ENCODE measurements at regions not wholly inside any gene's neighbourhood (a gene's known extent, or its start where the extent isn't known, plus 50 kb on each side); places are given as distances from the start of the nearest gene placed in this dataset.

- Histone ChIP-seq H3K4me3 (ENCODE audit: low read length in 3 of 3) (no peak overlapping the region), H3K9me3 (ENCODE audit: control insufficient read depth in 2 of 3, insufficient read depth in 1 of 3, low read length in 3 of 3) (no peaks in the 10 kb centered on the region), H3K4me1 (ENCODE audit: control insufficient read depth in 2 of 3, insufficient read depth in 2 of 3, low read depth in 1 of 3, low read length in 3 of 3) (no peaks in the 10 kb centered on the region), H3K27ac (ENCODE audit: low read depth in 2 of 2, low read length in 2 of 2) (no peak overlapping the region), H3K36me3 (ENCODE audit: control insufficient read depth in 2 of 3, insufficient read depth in 3 of 3, low read length in 3 of 3) (no peaks in the 10 kb centered on the region), H3K27me3 (ENCODE audit: control insufficient read depth, insufficient read depth, low read length) (no peaks in the 10 kb centered on the region), H3K9ac (ENCODE audit: low read length in 3 of 3) (no peak overlapping the region)
- TF ChIP-seq CTCF (IDR thresholded peaks at IDR 0.05; ENCODE audit: borderline replicate concordance, extremely low read depth, insufficient read depth) = no peak
- intact Hi-C loops (cut with DNase I) = no loop called here
- DNase-seq (no peak), FAIRE-seq (no peak)
Measured at GRCh38 chr4:177573507-177573906, 131.3 kb upstream of the AGA start.

GRCh38 chr4:177574446-177574845 lies 132.2 kb upstream of the AGA start:
- FAIRE-seq (no peak), DNase-seq (no peak)
- Histone ChIP-seq H3K4me3 (ENCODE audit: low read length in 3 of 3) (no peak overlapping the region), H3K27me3 (ENCODE audit: control insufficient read depth, insufficient read depth, low read length) (no peaks in the 10 kb centered on the region), H3K9me3 (ENCODE audit: control insufficient read depth in 2 of 3, insufficient read depth in 1 of 3, low read length in 3 of 3) (no peaks in the 10 kb centered on the region), H3K9ac (ENCODE audit: low read length in 3 of 3) (no peak overlapping the region), H3K4me1 (ENCODE audit: control insufficient read depth in 2 of 3, insufficient read depth in 2 of 3, low read depth in 1 of 3, low read length in 3 of 3) (no peaks in the 10 kb centered on the region), H3K27ac (ENCODE audit: low read depth in 2 of 2, low read length in 2 of 2) (no peak overlapping the region), H3K36me3 (ENCODE audit: control insufficient read depth in 2 of 3, insufficient read depth in 3 of 3, low read length in 3 of 3) (no peaks in the 10 kb centered on the region)
- intact Hi-C loops (cut with DNase I) = no loop called here
- no peak for TF ChIP-seq CTCF (IDR thresholded peaks at IDR 0.05; ENCODE audit: borderline replicate concordance, extremely low read depth, insufficient read depth)

- intact Hi-C loops (cut with DNase I) = no loop called here
- H3K27ac ChIP-seq (ENCODE audit: low read depth in 2 of 2, low read length in 2 of 2) = no peak overlapping the region
Measured at GRCh38 chr4:177579649-177580048, 137.4 kb upstream of the AGA start.

More at GRCh38 chr4:177579649-177580048, 137.4 kb upstream of the AGA start:
- DNase-seq = peak in 1 of 5 donors; percentile 9
- no peaks in the 10 kb centered on the region for H3K9me3 ChIP-seq (ENCODE audit: control insufficient read depth in 2 of 3, insufficient read depth in 1 of 3, low read length in 3 of 3)
- no peaks in the 10 kb centered on the region for H3K36me3 ChIP-seq (ENCODE audit: control insufficient read depth in 2 of 3, insufficient read depth in 3 of 3, low read length in 3 of 3)
- H3K4me1 ChIP-seq (ENCODE audit: control insufficient read depth in 2 of 3, insufficient read depth in 2 of 3, low read depth in 1 of 3, low read length in 3 of 3) = no peaks in the 10 kb centered on the region
- H3K27me3 ChIP-seq (ENCODE audit: control insufficient read depth, insufficient read depth, low read length) = no peaks in the 10 kb centered on the region
- H3K9ac ChIP-seq (ENCODE audit: low read length in 3 of 3) = no peak overlapping the region
- no peak for TF ChIP-seq CTCF (IDR thresholded peaks at IDR 0.05; ENCODE audit: borderline replicate concordance, extremely low read depth, insufficient read depth)
- no peak overlapping the region for H3K4me3 ChIP-seq (ENCODE audit: low read length in 3 of 3)
- no peak for FAIRE-seq

Data from kidney (tissue), 13 donors.